ENCODE measurements at regions not wholly inside any gene's neighbourhood (a gene's known extent, or its start where the extent isn't known, plus 50 kb on each side); places are given as distances from the start of the nearest gene placed in this dataset.

- ChIA-PET POLR2A (no interaction called here), CTCF (no interaction called here)
- no peak for FAIRE-seq
- Histone ChIP-seq H3K4me1 (no peaks in the 10 kb centered on the region), H3K27ac (no peak overlapping the region), H3K4me2 (no peak overlapping the region), H3K4me3 (no peak overlapping the region), H3K9me3 (no peaks in the 10 kb centered on the region)
- ATAC-seq, result no peak
- no peak for DNase-seq (ENCODE audit: low read depth in 1 of 2, low spot score in 1 of 2)
- TF ChIP-seq JUN (IDR thresholded peaks at IDR 0.05) (no peak), KDM1A (IDR thresholded peaks at IDR 0.05; ENCODE audit: low read depth) (no peak), ZC3H11A (IDR thresholded peaks at IDR 0.05) (no peak), PHF8 (IDR thresholded peaks at IDR 0.05; ENCODE audit: borderline replicate concordance, low read depth) (no peak), TFCP2L1 (CRISPR knock-in tag; IDR thresholded peaks at IDR 0.05) (no peak), NFE2L2 (conservative IDR thresholded peaks at IDR 0.05; ENCODE audit: low read length) (no peak), ESRRA (IDR thresholded peaks at IDR 0.05; ENCODE audit: borderline replicate concordance, low read length) (no peak), ELK1 (IDR thresholded peaks at IDR 0.05; ENCODE audit: low read depth, low read length) (no peak), HOXB13 (CRISPR knock-in tag; IDR thresholded peaks at IDR 0.05; ENCODE audit: low read depth) (no peak), SREBF2 (IDR thresholded peaks at IDR 0.05) (no peak), NR3C1 (IDR thresholded peaks at IDR 0.05) (no peak), CHD2 (IDR thresholded peaks at IDR 0.05; ENCODE audit: low read length, partially characterized antibody) (no peak), HDAC2 (IDR thresholded peaks at IDR 0.05) (no peak), CHD4 (IDR thresholded peaks at IDR 0.05; ENCODE audit: borderline replicate concordance) (no peak)
- TF ChIP-seq, protein P1, sequence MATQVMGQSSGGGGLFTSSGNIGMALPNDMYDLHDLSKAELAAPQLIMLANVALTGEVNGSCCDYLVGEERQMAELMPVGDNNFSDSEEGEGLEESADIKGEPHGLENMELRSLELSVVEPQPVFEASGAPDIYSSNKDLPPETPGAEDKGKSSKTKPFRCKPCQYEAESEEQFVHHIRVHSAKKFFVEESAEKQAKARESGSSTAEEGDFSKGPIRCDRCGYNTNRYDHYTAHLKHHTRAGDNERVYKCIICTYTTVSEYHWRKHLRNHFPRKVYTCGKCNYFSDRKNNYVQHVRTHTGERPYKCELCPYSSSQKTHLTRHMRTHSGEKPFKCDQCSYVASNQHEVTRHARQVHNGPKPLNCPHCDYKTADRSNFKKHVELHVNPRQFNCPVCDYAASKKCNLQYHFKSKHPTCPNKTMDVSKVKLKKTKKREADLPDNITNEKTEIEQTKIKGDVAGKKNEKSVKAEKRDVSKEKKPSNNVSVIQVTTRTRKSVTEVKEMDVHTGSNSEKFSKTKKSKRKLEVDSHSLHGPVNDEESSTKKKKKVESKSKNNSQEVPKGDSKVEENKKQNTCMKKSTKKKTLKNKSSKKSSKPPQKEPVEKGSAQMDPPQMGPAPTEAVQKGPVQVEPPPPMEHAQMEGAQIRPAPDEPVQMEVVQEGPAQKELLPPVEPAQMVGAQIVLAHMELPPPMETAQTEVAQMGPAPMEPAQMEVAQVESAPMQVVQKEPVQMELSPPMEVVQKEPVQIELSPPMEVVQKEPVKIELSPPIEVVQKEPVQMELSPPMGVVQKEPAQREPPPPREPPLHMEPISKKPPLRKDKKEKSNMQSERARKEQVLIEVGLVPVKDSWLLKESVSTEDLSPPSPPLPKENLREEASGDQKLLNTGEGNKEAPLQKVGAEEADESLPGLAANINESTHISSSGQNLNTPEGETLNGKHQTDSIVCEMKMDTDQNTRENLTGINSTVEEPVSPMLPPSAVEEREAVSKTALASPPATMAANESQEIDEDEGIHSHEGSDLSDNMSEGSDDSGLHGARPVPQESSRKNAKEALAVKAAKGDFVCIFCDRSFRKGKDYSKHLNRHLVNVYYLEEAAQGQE (IDR thresholded peaks at IDR 0.05), result no peak
- TF ChIP-seq, protein P2, sequence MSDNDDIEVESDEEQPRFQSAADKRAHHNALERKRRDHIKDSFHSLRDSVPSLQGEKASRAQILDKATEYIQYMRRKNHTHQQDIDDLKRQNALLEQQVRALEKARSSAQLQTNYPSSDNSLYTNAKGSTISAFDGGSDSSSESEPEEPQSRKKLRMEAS (IDR thresholded peaks at IDR 0.05), result no peak
- 2% methylated on average over 2 of the region's 2 CpGs for WGBS (ENCODE audit: missing lambda C conversion rate)
These were observed 2063.9 kb downstream of the MRPL39 start for GRCh38 chr21:23543333-23543732.

DNA sequence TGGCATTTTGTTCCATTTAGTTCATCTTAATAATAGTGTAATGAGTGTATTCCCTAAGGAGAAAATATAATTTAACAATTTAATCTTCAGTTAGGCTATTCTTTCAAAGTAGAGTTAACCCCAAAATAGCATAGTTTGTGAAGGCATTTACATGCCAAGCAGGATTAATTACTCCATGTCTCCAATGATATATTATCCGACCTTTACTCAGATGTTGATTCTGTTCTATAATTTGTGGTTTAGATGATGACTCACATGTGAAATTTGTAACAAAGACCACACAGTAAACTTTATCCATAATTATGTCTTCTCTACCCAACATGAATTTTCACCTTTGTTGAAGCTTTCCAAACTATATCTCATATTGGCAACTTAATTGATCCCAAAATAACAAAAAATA is 2065.2 kb downstream of the MRPL39 start:
- TF ChIP-seq POLR2A (IDR thresholded peaks at IDR 0.05; ENCODE audit: low read length), result no peak
- no peak for TF ChIP-seq SREBF2 (IDR thresholded peaks at IDR 0.05)
- no peak for TF ChIP-seq ZC3H11A (IDR thresholded peaks at IDR 0.05)
- no peak for TF ChIP-seq USF2 (IDR thresholded peaks at IDR 0.05)
- no peak for TF ChIP-seq HEYL (CRISPR knock-in tag; IDR thresholded peaks at IDR 0.05)
- TF ChIP-seq NR3C1 (IDR thresholded peaks at IDR 0.05), result no peak
- TF ChIP-seq MAZ (IDR thresholded peaks at IDR 0.05; ENCODE audit: borderline replicate concordance, low read depth, low read length), result no peak
- TF ChIP-seq E2F6 (IDR thresholded peaks at IDR 0.05; ENCODE audit: borderline replicate concordance, low read depth), result no peak
- no peak for TF ChIP-seq FOSB (CRISPR knock-in tag; IDR thresholded peaks at IDR 0.05)
- TF ChIP-seq RCOR1 (IDR thresholded peaks at IDR 0.05; ENCODE audit: low read depth, low read length), result no peak
- TF ChIP-seq, protein P3, sequence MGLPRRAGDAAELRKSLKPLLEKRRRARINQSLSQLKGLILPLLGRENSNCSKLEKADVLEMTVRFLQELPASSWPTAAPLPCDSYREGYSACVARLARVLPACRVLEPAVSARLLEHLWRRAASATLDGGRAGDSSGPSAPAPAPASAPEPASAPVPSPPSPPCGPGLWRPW (IDR thresholded peaks at IDR 0.05), result no peak
- TF ChIP-seq HOXB13 (CRISPR knock-in tag; IDR thresholded peaks at IDR 0.05; ENCODE audit: low read depth), result no peak
- TF ChIP-seq JUNB (IDR thresholded peaks at IDR 0.05), result no peak
- no peak for TF ChIP-seq ZNF302 (CRISPR knock-in tag; IDR thresholded peaks at IDR 0.05)
- no peak for TF ChIP-seq CBX2 (IDR thresholded peaks at IDR 0.05; ENCODE audit: borderline replicate concordance, low read depth)
- no peak for TF ChIP-seq PHF8 (IDR thresholded peaks at IDR 0.05; ENCODE audit: borderline replicate concordance, low read depth)
- POLR2A ChIA-PET, result no interaction called here
- Histone ChIP-seq H3K4me2 (no peak overlapping the region), H3K4me1 (no peaks in the 10 kb centered on the region), H3K9me3 (no peaks in the 10 kb centered on the region), H3K4me3 (no peak overlapping the region), H3K27ac (no peak overlapping the region)
- CTCF ChIA-PET, result no interaction called here
- FAIRE-seq, result no peak
- WGBS (ENCODE audit: missing lambda C conversion rate), result 4% methylated on average over 1 of the region's 1 CpG
- no peak for DNase-seq (ENCODE audit: low read depth in 1 of 2, low spot score in 1 of 2)
- no peak for ATAC-seq

Measured in A549 (cell line).